Gastroesophageal sphincter (tissue), 4 donors: ENCODE measurements at regions not wholly inside any gene's neighbourhood (a gene's known extent, or its start where the extent isn't known, plus 50 kb on each side); places are given as distances from the start of the nearest gene placed in this dataset.

Experiments
- ATAC-seq: fragments of 150-250 bp; one replicate; pipeline ENCODE4 v1.9.1; 2016; ENCODE audit warnings: mild to moderate bottlenecking, moderate library complexity
- H3K27ac ChIP-seq, 4 donors: fragments of 200-600 bp; sonication (generic) in 3 of 4; 1 replicate in 3 of 4; 2 replicates in 1 of 4; pipeline ENCODE4 v1.5.1; 2016 to 2019
- H3K27me3 ChIP-seq: fragments of 200-600 bp; sonication (generic); one replicate; pipeline ENCODE4 v1.5.1; 2019
- H3K36me3 ChIP-seq, 2 donors: fragments of 200-600 bp; sonication (generic); one replicate each; pipeline ENCODE4 v1.5.1; 2019; ENCODE audit warnings: control low read depth in 1 of 2
- H3K4me1 ChIP-seq, 3 donors: fragments of 200-600 bp; sonication (generic); 1 replicate in 2 of 3; 2 replicates in 1 of 3; pipeline ENCODE4 v1.5.1; 2016 to 2019; ENCODE audit warnings: control low read depth in 2 of 3
- H3K4me3 ChIP-seq, 2 donors: fragments of 200-600 bp; sonication (generic); one replicate each; pipeline ENCODE4 v1.5.1; 2019; ENCODE audit warnings: mild to moderate bottlenecking in 1 of 2, moderate library complexity in 1 of 2
- H3K9me3 ChIP-seq, 3 donors: fragments of 200-600 bp; sonication (generic); one replicate each; pipeline ENCODE4 v1.5.1; 2017 to 2019; ENCODE audit warnings: control low read depth in 2 of 3
- EP300 ChIP-seq: sonication (generic); formaldehyde crosslinking; IDR thresholded peaks from one replicate; pipeline ENCODE4 v1.6.1; 2017; ENCODE audit warnings: antibody characterized with exemption, mild to moderate bottlenecking
- POLR2A ChIP-seq, 2 donors: fragments of 450-650 bp; IDR thresholded peaks; one replicate each; pipeline ENCODE4 v1.6.1; 2017; ENCODE audit warnings: antibody characterized with exemption in 2 of 2, mild to moderate bottlenecking in 2 of 2, moderate library complexity in 1 of 2
- POLR2AphosphoS5 ChIP-seq: sonication (generic); formaldehyde crosslinking; IDR thresholded peaks from one replicate; pipeline ENCODE4 v1.6.1; 2017; ENCODE audit warnings: antibody characterized with exemption
- WGBS, 2 donors: methylation state at CpG; one replicate each; pipeline ENCODE4 v1.1.5; 2018; ENCODE audit warnings: low coverage in 1 of 2; 5-methylcytosine and 5-hydroxymethylcytosine counted together
- TF ChIP-seq, protein P1 (sequence below), 4 experiments: fragments of 200-600 bp in 2 of 4; fragments of 450-650 bp in 2 of 4; sonication (generic) in 1 of 4; IDR thresholded peaks; one replicate each; pipeline ENCODE4 v1.5.1; 2017 to 2019; ENCODE audit warnings: antibody characterized with exemption in 4 of 4, mild to moderate bottlenecking in 2 of 4, moderate library complexity in 2 of 4

DNA sequence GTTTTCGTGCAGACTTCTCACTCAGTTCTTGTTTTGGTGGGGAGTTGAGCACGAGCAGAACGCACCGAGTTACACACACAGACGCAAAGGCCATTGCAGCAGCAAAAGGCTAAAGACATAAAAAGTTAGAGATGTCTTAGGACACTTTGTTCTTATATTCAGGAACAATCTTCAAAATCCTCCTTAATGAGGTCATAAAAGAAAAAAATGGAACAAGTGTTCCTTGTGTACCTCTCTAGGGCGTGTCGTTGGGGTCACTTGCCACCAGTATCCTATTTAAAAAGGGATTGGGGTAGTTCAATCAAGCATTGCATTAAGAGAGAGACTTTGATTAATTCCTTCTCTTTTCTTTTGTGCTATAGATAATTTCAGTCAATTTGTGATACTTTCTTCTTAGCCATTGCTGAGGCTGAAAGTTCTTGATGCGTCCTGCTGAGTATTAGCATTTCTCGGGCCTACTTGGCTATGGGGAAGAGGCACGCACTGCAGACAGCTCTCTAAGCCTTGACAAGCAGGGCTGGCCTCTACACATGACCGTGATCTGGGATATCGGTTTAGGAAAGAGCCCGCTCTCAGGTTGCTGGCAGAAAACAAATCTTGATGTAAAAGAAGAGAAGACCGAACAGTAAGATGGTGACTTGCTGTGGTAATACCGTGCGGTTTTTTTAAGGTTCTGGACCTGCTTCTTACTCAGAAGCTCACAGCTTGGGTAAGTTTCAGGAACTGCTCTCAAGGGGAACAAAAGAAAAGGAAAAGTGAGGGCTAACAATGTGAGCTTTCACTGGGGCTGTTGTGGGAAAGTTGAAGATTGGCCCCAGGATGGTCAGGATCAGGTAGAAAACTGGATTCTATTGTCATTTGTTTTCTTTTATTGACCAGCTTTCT, 223.6 kb downstream of the TM9SF2 start:
- Histone ChIP-seq H3K4me1 (no peaks in the 10 kb centered on the region), H3K9me3 (no peaks in the 10 kb centered on the region), H3K4me3 (no peak overlapping the region), H3K36me3 (no peaks in the 10 kb centered on the region), H3K27me3 (no peaks in the 10 kb centered on the region), H3K27ac (no peak overlapping the region)
- 93 to 97% methylated on average over 15 of the region's 16 CpGs for WGBS, 2 donors
- no peak for ATAC-seq
- TF ChIP-seq, protein P1, sequence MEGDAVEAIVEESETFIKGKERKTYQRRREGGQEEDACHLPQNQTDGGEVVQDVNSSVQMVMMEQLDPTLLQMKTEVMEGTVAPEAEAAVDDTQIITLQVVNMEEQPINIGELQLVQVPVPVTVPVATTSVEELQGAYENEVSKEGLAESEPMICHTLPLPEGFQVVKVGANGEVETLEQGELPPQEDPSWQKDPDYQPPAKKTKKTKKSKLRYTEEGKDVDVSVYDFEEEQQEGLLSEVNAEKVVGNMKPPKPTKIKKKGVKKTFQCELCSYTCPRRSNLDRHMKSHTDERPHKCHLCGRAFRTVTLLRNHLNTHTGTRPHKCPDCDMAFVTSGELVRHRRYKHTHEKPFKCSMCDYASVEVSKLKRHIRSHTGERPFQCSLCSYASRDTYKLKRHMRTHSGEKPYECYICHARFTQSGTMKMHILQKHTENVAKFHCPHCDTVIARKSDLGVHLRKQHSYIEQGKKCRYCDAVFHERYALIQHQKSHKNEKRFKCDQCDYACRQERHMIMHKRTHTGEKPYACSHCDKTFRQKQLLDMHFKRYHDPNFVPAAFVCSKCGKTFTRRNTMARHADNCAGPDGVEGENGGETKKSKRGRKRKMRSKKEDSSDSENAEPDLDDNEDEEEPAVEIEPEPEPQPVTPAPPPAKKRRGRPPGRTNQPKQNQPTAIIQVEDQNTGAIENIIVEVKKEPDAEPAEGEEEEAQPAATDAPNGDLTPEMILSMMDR (IDR thresholded peaks at IDR 0.05): no peak
- TF ChIP-seq POLR2A (IDR thresholded peaks at IDR 0.05) (no peak), EP300 (no peak), POLR2AphosphoS5 (no peak)

DNA sequence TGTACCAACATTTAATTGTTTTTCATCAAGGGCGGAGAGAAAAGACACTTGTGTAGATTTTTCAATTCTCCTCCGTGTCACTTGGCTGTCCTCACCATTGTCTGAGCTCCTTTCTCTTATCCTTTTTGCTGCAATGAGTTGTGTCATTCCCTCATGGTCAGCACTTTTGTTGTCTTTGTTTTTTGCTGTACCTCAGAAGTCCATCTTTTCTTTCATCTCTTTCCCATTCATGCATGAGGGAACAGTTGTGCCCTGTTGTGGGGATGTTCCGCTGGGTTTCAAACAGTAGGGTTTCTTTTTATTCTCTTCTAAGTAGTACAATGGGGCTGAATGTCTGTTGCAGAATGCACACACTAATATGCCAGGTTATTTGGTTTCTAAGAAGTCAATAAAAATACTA, 222.6 kb downstream of the TM9SF2 start:
- no peak for TF ChIP-seq POLR2AphosphoS5
- Histone ChIP-seq H3K9me3 (no peaks in the 10 kb centered on the region), H3K4me3 (no peak overlapping the region), H3K4me1 (no peaks in the 10 kb centered on the region), H3K27ac (no peak overlapping the region), H3K36me3 (no peaks in the 10 kb centered on the region), H3K27me3 (no peaks in the 10 kb centered on the region)
- WGBS, 2 donors: 83 to 94% methylated on average over 3 of the region's 3 CpGs
- no peak for ATAC-seq

DNA sequence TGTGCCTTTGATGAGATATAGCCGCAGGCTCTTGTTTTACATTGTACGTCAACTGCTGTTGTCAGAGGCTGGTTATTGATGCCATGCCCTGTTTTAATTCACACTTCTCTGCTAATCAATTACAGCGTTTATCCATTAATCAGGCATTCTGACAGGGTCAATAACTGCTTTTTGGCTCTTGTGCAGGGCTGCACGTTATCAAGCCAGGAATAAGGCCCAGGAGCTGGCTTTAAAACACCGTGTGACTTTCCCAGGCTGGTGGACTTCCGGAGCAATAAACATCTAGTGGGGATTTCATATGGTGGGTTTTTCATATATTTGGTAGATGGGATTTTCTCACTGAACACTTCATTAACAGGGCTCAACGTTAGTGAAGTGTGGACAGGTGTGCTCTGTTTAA, 221.7 kb downstream of the TM9SF2 start:
- Histone ChIP-seq H3K4me1 (no peaks in the 10 kb centered on the region), H3K27ac (no peak overlapping the region), H3K9me3 (no peaks in the 10 kb centered on the region), H3K4me3 (no peak overlapping the region), H3K27me3 (no peaks in the 10 kb centered on the region), H3K36me3 (no peaks in the 10 kb centered on the region)
- ATAC-seq: no peak
- 86 to 90% methylated on average over 6 to 7 of the region's 7 CpGs for WGBS, 2 donors
- TF ChIP-seq POLR2AphosphoS5 (no peak), POLR2A (IDR thresholded peaks at IDR 0.05) (no peak), EP300 (no peak)
- TF ChIP-seq, protein P1 (IDR thresholded peaks at IDR 0.05): no peak

DNA sequence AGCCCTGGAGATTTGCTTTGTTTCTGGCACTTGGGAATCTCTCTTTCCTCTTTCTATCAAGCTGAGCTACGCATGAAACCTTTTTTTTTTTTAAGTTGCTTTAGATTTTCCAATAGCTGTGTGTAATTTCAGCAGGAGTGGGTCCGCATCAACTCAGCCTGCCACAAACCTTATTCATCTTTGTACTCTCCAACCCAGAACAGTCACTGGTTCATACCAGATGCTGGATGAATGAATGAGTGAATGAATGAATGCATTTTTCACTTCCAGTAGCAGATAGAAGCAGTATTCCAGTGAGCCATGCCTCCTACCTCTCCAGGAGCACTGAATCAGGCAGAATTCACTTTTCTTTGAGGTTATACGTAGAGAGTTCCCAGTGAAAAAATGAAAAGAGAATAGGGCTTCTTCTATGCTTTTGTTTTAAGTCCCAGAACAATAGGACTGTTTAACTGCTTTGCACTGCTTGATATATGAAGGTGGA, 221.1 kb downstream of the TM9SF2 start:
- TF ChIP-seq EP300 (no peak), POLR2A (IDR thresholded peaks at IDR 0.05) (no peak), POLR2AphosphoS5 (no peak)
- TF ChIP-seq, protein P1 (IDR thresholded peaks at IDR 0.05): no peak
- ATAC-seq: no peak
- H3K4me3 ChIP-seq: no peak overlapping the region
- 14% methylated on average over 1 of the region's 3 CpGs; no CpG with 5 or more reads in 1 of the 2 donors for WGBS, 2 donors
- no peaks in the 10 kb centered on the region for H3K4me1 ChIP-seq
- H3K9me3 ChIP-seq: no peaks in the 10 kb centered on the region
- no peaks in the 10 kb centered on the region for H3K27me3 ChIP-seq
- H3K27ac ChIP-seq: no peak overlapping the region
- H3K36me3 ChIP-seq: no peaks in the 10 kb centered on the region

DNA sequence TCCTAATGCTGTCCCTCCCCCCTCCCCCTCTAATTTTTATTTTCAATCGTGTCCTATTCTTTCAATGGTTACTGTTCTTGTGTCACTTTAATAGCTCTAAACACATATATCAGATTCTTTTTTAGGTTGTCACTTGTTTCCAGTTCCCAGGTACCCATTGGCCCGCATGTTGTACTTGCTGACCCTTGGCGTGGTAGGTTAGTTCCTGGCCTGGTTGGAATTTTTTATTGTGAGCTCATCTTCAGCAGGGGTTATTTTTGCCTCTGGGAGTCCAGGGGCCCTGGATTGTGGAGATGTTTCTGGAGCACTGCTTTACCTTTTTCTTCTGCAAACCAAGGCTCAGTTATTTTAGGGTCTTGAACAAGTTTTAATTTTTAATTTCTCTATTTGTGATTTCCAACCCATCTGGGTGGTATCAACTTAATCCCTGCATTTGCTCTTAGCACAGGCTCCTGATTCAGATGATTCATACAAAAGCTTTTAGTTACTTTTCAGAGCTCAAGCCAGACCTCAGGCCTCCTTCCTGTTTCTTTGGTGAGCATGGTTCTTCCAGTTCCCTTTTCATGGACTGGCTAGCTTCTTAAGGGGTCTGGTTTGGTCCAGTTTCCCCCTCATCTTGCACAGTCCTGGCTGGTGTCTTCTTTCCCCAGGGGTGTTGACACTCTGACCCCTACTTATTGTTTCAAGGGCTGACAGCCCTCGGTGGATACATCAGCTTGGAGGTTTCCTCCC, 220.5 kb downstream of the TM9SF2 start:
- 51 to 93% methylated on average over 3 of the region's 4 CpGs for WGBS, 2 donors
- H3K4me3 ChIP-seq: no peak overlapping the region
- no peak overlapping the region for H3K27ac ChIP-seq
- no peaks in the 10 kb centered on the region for H3K27me3 ChIP-seq
- ATAC-seq: no peak
- H3K9me3 ChIP-seq: no peaks in the 10 kb centered on the region
- no peaks in the 10 kb centered on the region for H3K4me1 ChIP-seq
- TF ChIP-seq, protein P1 (IDR thresholded peaks at IDR 0.05): no peak
- TF ChIP-seq EP300 (no peak), POLR2A (IDR thresholded peaks at IDR 0.05) (no peak), POLR2AphosphoS5 (no peak)
- H3K36me3 ChIP-seq: no peaks in the 10 kb centered on the region
